SK-N-MC (cell line): ENCODE measurements at regions not wholly inside any gene's neighbourhood (a gene's known extent, or its start where the extent isn't known, plus 50 kb on each side); places are given as distances from the start of the nearest gene placed in this dataset.
"Not testable (repeated sequence)": the region's sequence is repeated elsewhere in the genome, so short reads cannot be mapped to it uniquely, and the experiment has no call there.

ENCODE experiments used
- DNase-seq: peaks from one replicate; pipeline ENCODE4 v3.0.0-alpha.2; 2011; ENCODE audit warnings: low read depth, low spot score
- H3K27ac ChIP-seq: fragments of 200-600 bp; sonication (generic); 2 replicates; pipeline ENCODE4 v1.5.1; 2016; ENCODE audit warnings: mixed run types
- H3K36me3 ChIP-seq: fragments of 200-600 bp; sonication (generic); 2 replicates; pipeline ENCODE4 v1.6.1; 2017; ENCODE audit warnings: antibody characterized with exemption, low read length, mixed read lengths; ENCODE audit not compliant: insufficient read depth
- H3K4me3 ChIP-seq: fragments of 200-600 bp; sonication (generic); 2 replicates; pipeline ENCODE4 v1.5.1; 2016
- H3K9ac ChIP-seq: fragments of 200-600 bp; sonication (generic); 2 replicates; pipeline ENCODE4 v1.8.0; 2017; ENCODE audit warnings: mixed run types, mixed read lengths; ENCODE audit not compliant: insufficient read length
- H3K9me3 ChIP-seq: fragments of 200-600 bp; sonication (generic); 2 replicates; pipeline ENCODE4 v1.6.1; 2017; ENCODE audit warnings: low read depth, mild to moderate bottlenecking, antibody characterized with exemption, low read length, moderate library complexity, mixed read lengths
- EZH2 ChIP-seq: fragments of 200-600 bp; sonication (generic); IDR thresholded peaks from one replicate; pipeline ENCODE4 v1.6.1; 2017; ENCODE audit warnings: antibody characterized with exemption
- FOXP2 ChIP-seq: optimal IDR thresholded peaks from 2 replicates; pipeline ENCODE3; 2011; ENCODE audit warnings: mild to moderate bottlenecking, moderate library complexity; ENCODE audit not compliant: insufficient read depth; ENCODE audit errors: extremely low read length, control extremely low read depth
- POLR2AphosphoS5 ChIP-seq: IDR thresholded peaks from 2 replicates; pipeline ENCODE4 v1.6.1; 2012; ENCODE audit warnings: mild to moderate bottlenecking, low read depth, low read length, borderline replicate concordance

- TF ChIP-seq EZH2 (no peak), POLR2AphosphoS5 (no peak)
- no peak for DNase-seq
- Histone ChIP-seq H3K4me3 (no peak overlapping the region), H3K36me3 (no peaks in the 10 kb centered on the region), H3K27ac (no peak overlapping the region), H3K9ac (no peak overlapping the region), H3K9me3 (no peaks in the 10 kb centered on the region)
Observed at GRCh38 chr10:44287408-44287807, 97.5 kb downstream of the CXCL12 start.

- no peaks in the 10 kb centered on the region for H3K9me3 ChIP-seq
- H3K27ac ChIP-seq: no peak overlapping the region
- H3K36me3 ChIP-seq: no peaks in the 10 kb centered on the region
- H3K4me3 ChIP-seq: no peak overlapping the region
- no peak for DNase-seq
- no peak overlapping the region for H3K9ac ChIP-seq
- no peak for TF ChIP-seq POLR2AphosphoS5
- TF ChIP-seq EZH2: no peak
- TF ChIP-seq FOXP2: no peak
Observed at GRCh38 chr10:44284198-44285084, 100.5 kb downstream of the CXCL12 start.

DNA sequence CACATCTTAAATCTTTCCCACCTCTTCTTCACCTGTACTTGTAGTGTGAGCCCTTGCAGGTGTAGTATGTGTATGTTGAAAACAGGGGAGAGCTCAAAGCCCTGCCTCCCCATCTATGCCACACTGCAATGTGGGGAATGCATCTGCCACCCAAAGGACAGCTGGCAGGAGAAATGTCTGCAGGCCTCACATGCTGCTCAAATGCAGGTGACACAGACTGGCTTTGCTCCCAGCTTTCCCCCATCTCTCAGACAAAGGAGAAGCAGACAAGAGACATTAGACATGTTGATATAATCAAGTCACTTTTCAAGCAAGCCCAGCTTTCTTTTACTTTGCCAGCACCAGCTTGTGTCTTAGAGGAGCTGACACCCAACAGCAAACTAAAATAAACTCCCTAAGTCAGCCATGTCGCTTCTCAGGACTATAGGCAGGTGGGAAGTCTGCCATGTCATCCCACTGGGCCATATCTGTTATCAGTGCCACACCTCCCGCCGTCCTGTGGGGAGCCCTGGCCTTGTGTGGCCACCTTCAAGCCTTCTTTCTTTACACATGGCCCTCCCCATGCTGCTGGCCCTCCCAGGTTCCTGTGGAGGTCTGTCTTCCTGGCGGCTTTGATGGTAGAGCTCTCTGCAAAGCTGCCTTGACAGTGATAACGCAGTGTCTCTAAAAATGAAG lies 102.1 kb downstream of the CXCL12 start:
- Histone ChIP-seq H3K27ac (no peak overlapping the region), H3K9ac (no peak overlapping the region), H3K36me3 (no peaks in the 10 kb centered on the region), H3K4me3 (no peak overlapping the region), H3K9me3 (no peaks in the 10 kb centered on the region)
- TF ChIP-seq EZH2: no peak
- TF ChIP-seq FOXP2: no peak
- no peak for TF ChIP-seq POLR2AphosphoS5
- no peak for DNase-seq

GRCh38 chr10:44281662-44282061 lies 103.2 kb downstream of the CXCL12 start:
- Histone ChIP-seq H3K36me3 (no peaks in the 10 kb centered on the region), H3K4me3 (no peak overlapping the region), H3K9ac (no peak overlapping the region), H3K9me3 (no peaks in the 10 kb centered on the region), H3K27ac (no peak overlapping the region)
- no peak for DNase-seq
- TF ChIP-seq FOXP2 (no peak), EZH2 (no peak), POLR2AphosphoS5 (no peak)

DNA sequence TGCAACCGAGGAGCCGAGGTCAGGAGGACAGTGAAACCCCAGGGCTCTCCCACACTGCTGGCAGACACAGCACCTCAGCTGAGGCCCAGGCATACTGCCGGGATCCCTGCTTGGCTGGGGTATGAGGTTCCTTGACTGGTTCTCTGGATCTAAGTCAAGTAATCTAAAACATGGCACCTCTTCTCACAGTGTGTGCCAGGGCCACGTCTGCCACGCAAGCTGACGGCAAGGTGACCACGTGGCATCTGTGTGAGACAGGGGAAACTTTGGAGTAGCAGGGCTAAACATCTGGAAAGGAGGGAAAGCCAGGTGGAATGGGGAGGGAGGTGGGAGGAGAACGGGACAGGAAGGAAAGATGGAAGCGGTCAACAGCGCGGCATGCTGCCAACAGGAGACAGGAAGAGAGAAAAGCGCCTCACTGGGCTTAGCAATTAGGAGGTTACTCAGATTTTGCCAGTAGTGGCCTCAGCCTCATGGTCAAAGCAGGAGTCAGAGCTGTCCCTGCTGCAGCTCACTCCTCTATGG lies 103.7 kb downstream of the CXCL12 start:
- no peaks in the 10 kb centered on the region for H3K36me3 ChIP-seq
- H3K27ac ChIP-seq: no peak overlapping the region
- DNase-seq: no peak
- no peaks in the 10 kb centered on the region for H3K9me3 ChIP-seq
- TF ChIP-seq FOXP2: no peak
- TF ChIP-seq EZH2: no peak
- TF ChIP-seq POLR2AphosphoS5: no peak
- H3K4me3 ChIP-seq: no peak overlapping the region
- no peak overlapping the region for H3K9ac ChIP-seq

GRCh38 chr10:44280226-44281014 lies 104.5 kb downstream of the CXCL12 start:
- Histone ChIP-seq H3K36me3 (no peaks in the 10 kb centered on the region), H3K4me3 (no peak overlapping the region), H3K9ac (no peak overlapping the region), H3K9me3 (no peaks in the 10 kb centered on the region), H3K27ac (no peak overlapping the region; the same call in 1 of the 2 replicates)
- DNase-seq: no peak
- no peak for TF ChIP-seq POLR2AphosphoS5
- TF ChIP-seq EZH2: no peak
- no peak for TF ChIP-seq FOXP2

GRCh38 chr10:44279426-44280126 lies 105.3 kb downstream of the CXCL12 start:
- no peak overlapping the region for H3K27ac ChIP-seq
- no peak for DNase-seq
- H3K36me3 ChIP-seq: no peaks in the 10 kb centered on the region
- no peaks in the 10 kb centered on the region for H3K9me3 ChIP-seq
- H3K9ac ChIP-seq: no peak overlapping the region
- H3K4me3 ChIP-seq: no peak overlapping the region
- TF ChIP-seq POLR2AphosphoS5 (no peak), EZH2 (no peak), FOXP2 (no peak)

GRCh38 chr10:44278837-44279324 lies 106.0 kb downstream of the CXCL12 start:
- no peak overlapping the region for H3K27ac ChIP-seq
- H3K9ac ChIP-seq: no peak overlapping the region
- H3K4me3 ChIP-seq: no peak overlapping the region
- no peak for DNase-seq
- TF ChIP-seq EZH2: no peak
- TF ChIP-seq FOXP2: no peak
- TF ChIP-seq POLR2AphosphoS5: no peak
- H3K36me3 ChIP-seq: no peaks in the 10 kb centered on the region
- H3K9me3 ChIP-seq: no peaks in the 10 kb centered on the region

DNA sequence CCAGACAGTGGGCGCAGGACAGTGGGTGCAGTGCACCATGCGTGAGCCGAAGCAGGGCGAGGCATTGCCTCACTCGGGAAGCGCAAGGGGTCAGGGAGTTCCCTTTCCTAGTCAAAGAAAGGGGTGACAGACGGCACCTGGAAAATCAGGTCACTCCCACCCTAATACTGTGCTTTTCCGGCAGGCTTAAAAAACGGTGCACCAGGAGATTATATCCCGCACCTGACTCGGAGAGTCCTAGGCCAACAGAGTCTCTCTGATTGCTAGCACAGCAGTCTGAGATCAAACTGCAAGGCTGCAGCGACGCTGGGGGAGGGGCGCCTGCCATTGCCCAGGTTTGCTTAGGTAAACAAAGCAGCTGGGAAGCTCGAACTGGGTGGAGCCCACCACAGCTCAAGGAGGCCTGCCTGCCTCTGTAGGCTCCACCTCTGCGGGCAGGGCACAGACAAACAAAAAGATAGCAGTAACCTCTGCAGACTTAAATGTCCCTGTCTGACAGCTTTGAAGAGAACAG lies 116.4 kb downstream of the CXCL12 start:
- H3K27ac ChIP-seq, DNase-seq, H3K9me3 ChIP-seq, H3K9ac ChIP-seq, H3K36me3 ChIP-seq, H3K4me3 ChIP-seq: not testable (repeated sequence)
